ENCODE measurements at regions not wholly inside any gene's neighbourhood (a gene's known extent, or its start where the extent isn't known, plus 50 kb on each side); places are given as distances from the start of the nearest gene placed in this dataset.

GRCh38 chr17:74040729-74041128 is 162.7 kb upstream of the RPL38 start:
- no peak for TF ChIP-seq CTCF (IDR thresholded peaks at IDR 0.05)
- TF ChIP-seq POLR2A (IDR thresholded peaks at IDR 0.05): no peak

Measured in uterus (tissue), 2 donors.